Trophoblast cell (in vitro differentiated cells and primary cell): ENCODE measurements at regions not wholly inside any gene's neighbourhood (a gene's known extent, or its start where the extent isn't known, plus 50 kb on each side); places are given as distances from the start of the nearest gene placed in this dataset.
A peak's percentile ranks its signal among the peaks of the same experiment; 100 is the strongest.

Experiments
- DNase-seq, 2 donors: peaks; one replicate each; pipeline ENCODE4 v3.0.0-alpha.2; 2016
- H2AFZ ChIP-seq: 2 replicates; pipeline ENCODE4 v1.6.1; 2013; ENCODE audit warnings: low read length, moderate library complexity, mild to moderate bottlenecking; ENCODE audit not compliant: insufficient read depth, poor library complexity
- H2AK5ac ChIP-seq: 2 replicates; pipeline ENCODE4 v1.6.1; 2013; ENCODE audit warnings: mild to moderate bottlenecking, low read length
- H2BK120ac ChIP-seq: 2 replicates; pipeline ENCODE4 v1.6.1; 2013; ENCODE audit warnings: low read length, mild to moderate bottlenecking, moderate library complexity; ENCODE audit not compliant: insufficient read depth, poor library complexity
- H2BK12ac ChIP-seq: 2 replicates; pipeline ENCODE4 v1.6.1; 2013; ENCODE audit warnings: mild to moderate bottlenecking, low read length, moderate library complexity
- H2BK5ac ChIP-seq: 2 replicates; pipeline ENCODE4 v1.6.1; 2013; ENCODE audit warnings: low read length, low read depth, moderate library complexity, mild to moderate bottlenecking; ENCODE audit not compliant: poor library complexity
- H3K14ac ChIP-seq: 2 replicates; pipeline ENCODE4 v1.6.1; 2013; ENCODE audit warnings: mild to moderate bottlenecking, low read length
- H3K18ac ChIP-seq: 2 replicates; pipeline ENCODE4 v1.6.1; 2013; ENCODE audit warnings: mild to moderate bottlenecking, low read length
- H3K23ac ChIP-seq: 2 replicates; pipeline ENCODE4 v1.6.1; 2013; ENCODE audit warnings: low read length
- H3K27ac ChIP-seq: 2 replicates; pipeline ENCODE4 v1.5.1; 2013; ENCODE audit warnings: low read depth, mild to moderate bottlenecking, inconsistent platforms, low read length, moderate library complexity
- H3K27me3 ChIP-seq: 2 replicates; pipeline ENCODE4 v1.6.1; 2013; ENCODE audit warnings: inconsistent platforms, mild to moderate bottlenecking, low read length, moderate library complexity; ENCODE audit not compliant: insufficient read depth
- H3K36me3 ChIP-seq, 2 experiments: 1 replicate in 1 of 2; 2 replicates in 1 of 2; pipeline ENCODE4 v1.6.1; 2013; ENCODE audit warnings: low read length in 2 of 2, mild to moderate bottlenecking in 2 of 2, moderate library complexity in 1 of 2; ENCODE audit not compliant: insufficient read depth in 2 of 2, control insufficient read depth in 1 of 2
- H3K4ac ChIP-seq: 2 replicates; pipeline ENCODE4 v1.6.1; 2013; ENCODE audit warnings: low read depth, mild to moderate bottlenecking, low read length, moderate library complexity
- H3K4me1 ChIP-seq, 2 experiments: 1 replicate in 1 of 2; 2 replicates in 1 of 2; pipeline ENCODE4 v1.6.1; 2013; ENCODE audit warnings: low read length in 2 of 2, mild to moderate bottlenecking in 2 of 2, moderate library complexity in 1 of 2; ENCODE audit not compliant: insufficient read depth in 2 of 2, control insufficient read depth in 1 of 2
- H3K4me2 ChIP-seq: 2 replicates; pipeline ENCODE4 v1.6.1; 2013; ENCODE audit warnings: inconsistent platforms, mild to moderate bottlenecking, low read length, moderate library complexity
- H3K4me3 ChIP-seq: 2 replicates; pipeline ENCODE4 v1.5.1; 2013; ENCODE audit warnings: mild to moderate bottlenecking, low read depth, low read length, inconsistent platforms
- H3K79me1 ChIP-seq: one replicate; pipeline ENCODE4 v1.6.1; 2013; ENCODE audit warnings: low read length
- H3K79me2 ChIP-seq: 2 replicates; pipeline ENCODE4 v1.6.1; 2013; ENCODE audit warnings: low read length, mild to moderate bottlenecking; ENCODE audit not compliant: control insufficient read depth, insufficient read depth, poor library complexity
- H3K9ac ChIP-seq: 2 replicates; pipeline ENCODE4 v1.6.1; 2013; ENCODE audit warnings: mild to moderate bottlenecking, low read length
- H3K9me3 ChIP-seq: 2 replicates; pipeline ENCODE4 v1.6.1; 2013; ENCODE audit warnings: low read depth, mild to moderate bottlenecking, control low read depth, inconsistent platforms, low read length; ENCODE audit not compliant: insufficient read depth
- H4K12ac ChIP-seq: 2 replicates; pipeline ENCODE4 v1.6.1; 2013; ENCODE audit warnings: low read depth, mild to moderate bottlenecking, low read length, moderate library complexity
- H4K8ac ChIP-seq: 2 replicates; pipeline ENCODE4 v1.6.1; 2013; ENCODE audit warnings: low read depth, mild to moderate bottlenecking, low read length, moderate library complexity
- H4K91ac ChIP-seq: one replicate; pipeline ENCODE4 v1.6.1; 2013; ENCODE audit warnings: low read depth, mild to moderate bottlenecking, low read length, moderate library complexity
- WGBS: extraction: QIAGEN DNeasy Blood & Tissue Kit; methylation state at CpG from one replicate; pipeline ENCODE4 v1.1.7; 2013; ENCODE audit warnings: missing lambda C conversion rate; ENCODE audit not compliant: insufficient read length, insufficient coverage; ENCODE audit errors: extremely low coverage; 5-methylcytosine and 5-hydroxymethylcytosine counted together

DNA sequence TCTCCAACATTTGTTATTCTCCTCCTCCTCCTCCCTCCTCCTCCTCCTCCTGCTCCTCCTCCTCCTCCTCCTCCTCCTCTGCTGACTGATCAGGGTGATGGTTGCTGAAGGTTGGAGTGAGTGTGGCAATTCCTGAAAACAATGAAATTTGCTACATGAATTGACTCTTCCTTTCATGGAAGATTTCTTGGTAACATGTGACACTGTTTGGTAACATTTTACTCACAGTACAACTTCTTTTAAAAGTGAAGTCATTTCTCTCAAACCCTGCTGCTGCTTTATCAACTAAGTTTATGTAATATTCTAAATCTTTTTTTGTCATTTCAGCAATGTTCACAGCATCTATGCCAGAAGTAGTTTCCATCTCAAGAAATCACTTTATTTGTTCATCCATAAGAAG is 543.0 kb downstream of the MAFB start:
- Histone ChIP-seq H3K4me2 (no peak overlapping the region), H3K4ac (no peak overlapping the region)

DNA sequence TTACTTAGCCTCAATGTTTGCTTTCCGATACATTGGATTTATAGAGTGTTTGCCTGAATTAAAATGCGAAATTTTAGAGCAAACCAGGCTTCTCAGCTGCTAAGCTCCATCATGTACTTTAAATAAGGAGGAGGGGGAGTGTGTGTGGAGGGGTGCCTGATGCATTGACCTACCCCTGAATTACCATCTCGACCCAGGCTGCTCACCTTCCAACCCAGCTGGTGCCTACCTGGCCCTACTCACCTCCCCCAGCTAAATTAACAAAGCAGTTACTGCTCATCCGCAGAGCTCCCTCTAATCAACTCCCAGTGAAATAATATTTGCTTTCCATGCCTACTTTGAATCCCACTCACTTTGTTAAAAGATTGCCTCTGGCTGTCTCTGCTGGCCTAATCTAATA is 544.5 kb downstream of the MAFB start:
- no peak overlapping the region for H3K4me3 ChIP-seq
- H2AK5ac ChIP-seq, result no peak overlapping the region
- no peak overlapping the region for H2AFZ ChIP-seq
- H3K4me2 ChIP-seq, result no peak overlapping the region
- H3K27ac ChIP-seq, result no peak overlapping the region
- no peak for DNase-seq
- H3K27me3 ChIP-seq, result no peaks in the 10 kb centered on the region
- no CpG with 5 or more reads among the region's 4 CpGs for WGBS
- no peak overlapping the region for H3K23ac ChIP-seq
- no peak overlapping the region for H4K91ac ChIP-seq
- no peaks in the 10 kb centered on the region for H3K9me3 ChIP-seq
- no peak overlapping the region for H2BK12ac ChIP-seq
- no peak overlapping the region for H3K18ac ChIP-seq
- H3K79me1 ChIP-seq, result no peaks in the 10 kb centered on the region
- no peak overlapping the region for H3K14ac ChIP-seq
- no peaks in the 10 kb centered on the region for H3K36me3 ChIP-seq
- no peak overlapping the region for H4K8ac ChIP-seq
- H3K79me2 ChIP-seq, result no peaks in the 10 kb centered on the region
- no peak overlapping the region for H4K12ac ChIP-seq
- no peak overlapping the region for H3K4ac ChIP-seq
- H3K4me1 ChIP-seq, result no peaks in the 10 kb centered on the region
- H2BK120ac ChIP-seq, result no peak overlapping the region
- no peak overlapping the region for H3K9ac ChIP-seq
- no peak overlapping the region for H2BK5ac ChIP-seq

More for the DNA sequence above, 543.0 kb downstream of the MAFB start:
- DNase-seq, result no peak
- Histone ChIP-seq H3K27ac (no peak overlapping the region), H2BK12ac (no peak overlapping the region), H3K4me3 (no peak overlapping the region), H3K9me3 (no peaks in the 10 kb centered on the region), H3K79me1 (no peaks in the 10 kb centered on the region), H2BK5ac (no peak overlapping the region), H3K4me1 (no peaks in the 10 kb centered on the region), H2BK120ac (no peak overlapping the region), H3K79me2 (no peaks in the 10 kb centered on the region), H4K12ac (no peak overlapping the region), H3K14ac (no peak overlapping the region), H3K36me3 (no peaks in the 10 kb centered on the region), H3K27me3 (no peaks in the 10 kb centered on the region), H3K9ac (no peak overlapping the region), H3K23ac (no peak overlapping the region), H4K8ac (no peak overlapping the region), H4K91ac (no peak overlapping the region), H2AFZ (no peak overlapping the region), H3K18ac (no peak overlapping the region), H2AK5ac (no peak overlapping the region)

DNA sequence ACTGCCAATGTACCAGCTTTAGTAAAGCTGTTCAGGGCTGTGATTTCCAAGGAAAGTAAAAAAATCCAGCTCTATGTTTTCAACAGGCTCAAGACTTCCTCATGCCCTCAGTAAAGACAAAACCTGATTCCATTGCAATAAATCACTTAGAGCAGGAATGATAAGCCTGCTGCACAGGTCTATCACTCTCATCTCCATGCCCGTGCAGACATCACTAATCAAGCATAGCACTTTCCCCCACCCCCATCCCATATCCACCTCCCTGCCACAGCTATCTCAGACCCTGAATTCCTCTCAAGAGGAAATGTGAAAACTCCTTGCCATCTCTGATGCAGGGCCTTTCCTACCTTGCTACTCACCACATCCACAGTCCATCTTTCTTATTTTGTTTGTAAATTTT is 554.9 kb downstream of the MAFB start:
- H3K4me3 ChIP-seq, result no peak overlapping the region
- no CpG with 5 or more reads among the region's 1 CpG for WGBS
- no peak overlapping the region for H3K23ac ChIP-seq
- DNase-seq, result peak; percentile 6 to 8
- no peaks in the 10 kb centered on the region for H3K79me1 ChIP-seq
- H2AK5ac ChIP-seq, result no peak overlapping the region
- no peak overlapping the region for H2BK5ac ChIP-seq
- no peak overlapping the region for H2AFZ ChIP-seq
- H4K8ac ChIP-seq, result no peak overlapping the region
- H4K12ac ChIP-seq, result no peak overlapping the region
- H3K9ac ChIP-seq, result no peak overlapping the region
- H3K4me2 ChIP-seq, result no peak overlapping the region
- no peaks in the 10 kb centered on the region for H3K36me3 ChIP-seq
- no peaks in the 10 kb centered on the region for H3K27me3 ChIP-seq
- H3K79me2 ChIP-seq, result no peaks in the 10 kb centered on the region
- no peak overlapping the region for H3K18ac ChIP-seq
- H4K91ac ChIP-seq, result no peak overlapping the region
- peaks cover 2% of the 10 kb centered on the region for H3K9me3 ChIP-seq
- no peak overlapping the region for H2BK12ac ChIP-seq
- no peaks in the 10 kb centered on the region for H3K4me1 ChIP-seq
- H3K4ac ChIP-seq, result no peak overlapping the region
- no peak overlapping the region for H3K14ac ChIP-seq
- no peak overlapping the region for H2BK120ac ChIP-seq
- no peak overlapping the region for H3K27ac ChIP-seq

DNA sequence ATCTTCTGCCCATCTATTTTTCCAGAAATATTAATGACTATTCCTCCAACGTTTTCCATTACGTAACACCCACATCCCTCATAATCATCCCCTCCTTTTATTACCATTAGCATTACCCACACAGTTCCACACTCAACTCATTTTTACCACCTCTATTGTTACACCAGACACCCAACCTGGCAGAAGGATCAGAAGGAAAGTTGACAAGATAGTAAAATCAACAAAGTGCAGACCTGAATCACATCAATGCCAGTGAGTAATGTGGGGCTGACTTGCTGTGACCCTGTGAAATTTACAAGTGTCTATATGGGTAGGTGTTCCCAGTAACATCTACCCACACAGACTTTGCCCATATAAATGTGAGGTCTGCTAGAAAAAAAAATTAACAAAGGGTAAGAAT is 568.2 kb downstream of the MAFB start:
- Histone ChIP-seq H3K36me3 (no peaks in the 10 kb centered on the region), H3K79me2 (no peaks in the 10 kb centered on the region), H3K27me3 (no peaks in the 10 kb centered on the region), H2AFZ (no peak overlapping the region), H2BK5ac (no peak overlapping the region), H3K18ac (no peak overlapping the region), H3K23ac (no peak overlapping the region), H4K8ac (no peak overlapping the region), H3K4me1 (no peaks in the 10 kb centered on the region), H2BK12ac (no peak overlapping the region), H3K27ac (no peak overlapping the region), H3K9ac (no peak overlapping the region), H3K14ac (no peak overlapping the region), H3K79me1 (no peaks in the 10 kb centered on the region), H2BK120ac (no peak overlapping the region), H2AK5ac (no peak overlapping the region), H4K91ac (no peak overlapping the region), H3K9me3 (no peaks in the 10 kb centered on the region), H3K4me2 (no peak overlapping the region), H4K12ac (no peak overlapping the region), H3K4me3 (no peak overlapping the region), H3K4ac (no peak overlapping the region)
- no peak for DNase-seq
- WGBS, result 100% methylated on average over 2 of the region's 2 CpGs
